ENCODE measurements at regions not wholly inside any gene's neighbourhood (a gene's known extent, or its start where the extent isn't known, plus 50 kb on each side); places are given as distances from the start of the nearest gene placed in this dataset.

- ChIA-PET POLR2A (interaction anchor here (0.7 kb wide), 1 partner anchor 28 kb away, joined by 5 read pairs; no protein-coding TSS in a partner anchor), CTCF (interaction anchor here (1.3 kb wide), 1 partner anchor 17 kb away, joined by 7 read pairs; no protein-coding TSS in a partner anchor)
- TF ChIP-seq ZNF311 (tag by site-specific recombination; IDR thresholded peaks at IDR 0.05; ENCODE audit: borderline replicate concordance) (no peak), ZXDB (tag by site-specific recombination; IDR thresholded peaks at IDR 0.05) (no peak), GLI4 (tag by site-specific recombination; IDR thresholded peaks at IDR 0.05) (no peak), ZBTB17 (tag by site-specific recombination; IDR thresholded peaks at IDR 0.05) (no peak), ZNF561 (tag by site-specific recombination; IDR thresholded peaks at IDR 0.05; ENCODE audit: borderline replicate concordance) (no peak), HOXC10 (CRISPR knock-in tag; IDR thresholded peaks at IDR 0.05) (no peak), YY2 (tag by site-specific recombination; IDR thresholded peaks at IDR 0.05) (no peak), ZNF600 (tag by site-specific recombination; IDR thresholded peaks at IDR 0.05) (no peak), EGR2 (tag by site-specific recombination; IDR thresholded peaks at IDR 0.05; ENCODE audit: low read depth) (no peak), TRIM28 (IDR thresholded peaks at IDR 0.05; ENCODE audit: borderline replicate concordance, low read length) (no peak), ZNF23 (tag by site-specific recombination; IDR thresholded peaks at IDR 0.05; ENCODE audit: borderline replicate concordance) (no peak), ZNF146 (tag by site-specific recombination; IDR thresholded peaks at IDR 0.05) (no peak), ZNF501 (tag by site-specific recombination; IDR thresholded peaks at IDR 0.05) (no peak), ZNF223 (tag by site-specific recombination; IDR thresholded peaks at IDR 0.05) (no peak), FEZF1 (tag by site-specific recombination; IDR thresholded peaks at IDR 0.05) (no peak), KLF1 (tag by site-specific recombination; IDR thresholded peaks at IDR 0.05) (no peak), ZNF660 (tag by site-specific recombination; IDR thresholded peaks at IDR 0.05) (no peak), ZSCAN30 (tag by site-specific recombination; IDR thresholded peaks at IDR 0.05) (no peak)
- Histone ChIP-seq H3K36me3 (ENCODE audit: control insufficient read depth in 2 of 2, insufficient read depth in 1 of 2, low read length in 2 of 2) (no peaks in the 10 kb centered on the region), H3K4me3 (ENCODE audit: low read depth, low read length) (no peak overlapping the region), H3K27ac (ENCODE audit: extremely low read depth, low read depth, low read length) (no peak overlapping the region), H3K4me1 (ENCODE audit: control insufficient read depth, insufficient read depth, low read length) (no peaks in the 10 kb centered on the region), H3K9me3 (ENCODE audit: control insufficient read depth, insufficient read depth, low read depth, low read length) (no peaks in the 10 kb centered on the region)
Measured at GRCh38 chr7:115662676-115663075, 367.9 kb downstream of the TFEC start.

GRCh38 chr7:115662120-115662519 is 368.4 kb downstream of the TFEC start:
- Histone ChIP-seq H3K27ac (ENCODE audit: extremely low read depth, low read depth, low read length) (no peak overlapping the region), H3K36me3 (ENCODE audit: control insufficient read depth in 2 of 2, insufficient read depth in 1 of 2, low read length in 2 of 2) (no peaks in the 10 kb centered on the region), H3K4me1 (ENCODE audit: control insufficient read depth, insufficient read depth, low read length) (no peaks in the 10 kb centered on the region), H3K4me3 (ENCODE audit: low read depth, low read length) (no peak overlapping the region), H3K9me3 (ENCODE audit: control insufficient read depth, insufficient read depth, low read depth, low read length) (no peaks in the 10 kb centered on the region)
- ChIA-PET CTCF (no interaction called here), POLR2A (no interaction called here)
- TF ChIP-seq CTCF (tag by site-specific recombination; IDR thresholded peaks at IDR 0.05) = no peak
- TF ChIP-seq BCL6B (tag by site-specific recombination; IDR thresholded peaks at IDR 0.05) = no peak
- TF ChIP-seq ZNF2 (tag by site-specific recombination; IDR thresholded peaks at IDR 0.05) = no peak
- TF ChIP-seq ZBTB1 (tag by site-specific recombination; IDR thresholded peaks at IDR 0.05) = no peak
- no peak for TF ChIP-seq PRDM10 (tag by site-specific recombination; IDR thresholded peaks at IDR 0.05)
- TF ChIP-seq SP7 (tag by site-specific recombination; IDR thresholded peaks at IDR 0.05) = no peak
